ENCODE measurements at regions not wholly inside any gene's neighbourhood (a gene's known extent, or its start where the extent isn't known, plus 50 kb on each side); places are given as distances from the start of the nearest gene placed in this dataset.
"Not testable (repeated sequence)": the region's sequence is repeated elsewhere in the genome, so short reads cannot be mapped to it uniquely, and the experiment has no call there.

GRCh38 chr15:31437686-31438085 lies 111.1 kb downstream of the KLF13 start:
- TF ChIP-seq CTCF (IDR thresholded peaks at IDR 0.05; ENCODE audit: insufficient read depth, low read depth, low read length, missing control alignments) = no peak
- H3K4me3 ChIP-seq (ENCODE audit: low read depth, low read length) = no peak overlapping the region
- DNase-seq (ENCODE audit: low read depth) = peak; percentile 86

GRCh38 chr15:31438601-31439265 lies 112.1 kb downstream of the KLF13 start:
- no peak for TF ChIP-seq CTCF (IDR thresholded peaks at IDR 0.05; ENCODE audit: insufficient read depth, low read depth, low read length, missing control alignments)
- H3K4me3 ChIP-seq (ENCODE audit: low read depth, low read length) = no peak overlapping the region
- DNase-seq (ENCODE audit: low read depth) = peak; percentile 30

GRCh38 chr15:31439328-31439727 lies 112.7 kb downstream of the KLF13 start:
- H3K4me3 ChIP-seq (ENCODE audit: low read depth, low read length) = no peak overlapping the region
- DNase-seq (ENCODE audit: low read depth) = peak; percentile 73
- TF ChIP-seq CTCF (IDR thresholded peaks at IDR 0.05; ENCODE audit: insufficient read depth, low read depth, low read length, missing control alignments) = peak; percentile 43

- H3K4me3 ChIP-seq (ENCODE audit: low read depth, low read length) = peak overlapping the region; percentile 48
- DNase-seq (ENCODE audit: low read depth) = not testable (repeated sequence)
Measured at GRCh38 chr15:31440216-31440615, 113.6 kb downstream of the KLF13 start.

- DNase-seq (ENCODE audit: low read depth) = peak; percentile 39
- H3K4me3 ChIP-seq (ENCODE audit: low read depth, low read length) = peak overlapping the region; percentile 48
- TF ChIP-seq CTCF (IDR thresholded peaks at IDR 0.05; ENCODE audit: insufficient read depth, low read depth, low read length, missing control alignments) = no peak
Measured at GRCh38 chr15:31440754-31441311, 114.2 kb downstream of the KLF13 start.

- H3K4me3 ChIP-seq (ENCODE audit: low read depth, low read length) = no peak overlapping the region
- DNase-seq (ENCODE audit: low read depth) = no peak
- TF ChIP-seq CTCF (IDR thresholded peaks at IDR 0.05; ENCODE audit: insufficient read depth, low read depth, low read length, missing control alignments) = no peak
Measured at GRCh38 chr15:31442226-31442625, 115.6 kb downstream of the KLF13 start.

GRCh38 chr15:31442699-31443111 lies 116.1 kb downstream of the KLF13 start:
- TF ChIP-seq CTCF (IDR thresholded peaks at IDR 0.05; ENCODE audit: insufficient read depth, low read depth, low read length, missing control alignments) = no peak
- no peak overlapping the region for H3K4me3 ChIP-seq (ENCODE audit: low read depth, low read length)
- peak; percentile 57 for DNase-seq (ENCODE audit: low read depth)
